MV-4-11 (cell line): ENCODE measurements at regions not wholly inside any gene's neighbourhood (a gene's known extent, or its start where the extent isn't known, plus 50 kb on each side); places are given as distances from the start of the nearest gene placed in this dataset.

Experiments
- DNase-seq: peaks from one replicate; lab custom pipeline; 2025; lab: John Stamatoyannopoulos, UW

GRCh38 chr3:157581956-157582636, 78.9 kb upstream of the VEPH1 start:
- peak; percentile 10 for DNase-seq

- no peak for DNase-seq
Measured at GRCh38 chr3:157581371-157581770, 78.2 kb upstream of the VEPH1 start.

DNA sequence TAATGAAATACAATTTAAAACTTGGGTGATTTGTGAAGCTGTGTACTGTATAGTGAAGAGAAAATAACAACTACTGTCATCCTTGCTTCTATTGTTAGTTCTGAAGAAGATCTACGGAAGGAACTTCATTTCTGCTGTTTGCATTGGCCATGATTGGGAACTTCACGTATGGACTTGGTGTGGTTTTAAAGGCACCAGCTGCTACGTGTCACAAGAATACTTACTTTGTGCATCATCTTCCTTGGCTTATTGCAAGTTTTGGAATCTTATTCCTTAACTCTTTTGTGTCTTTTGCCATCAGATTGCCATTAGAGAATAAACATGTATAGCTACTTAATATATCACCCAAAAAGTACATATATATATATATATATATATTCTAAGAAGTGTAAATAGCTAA, 75.0 kb upstream of the VEPH1 start:
- DNase-seq = no peak

DNA sequence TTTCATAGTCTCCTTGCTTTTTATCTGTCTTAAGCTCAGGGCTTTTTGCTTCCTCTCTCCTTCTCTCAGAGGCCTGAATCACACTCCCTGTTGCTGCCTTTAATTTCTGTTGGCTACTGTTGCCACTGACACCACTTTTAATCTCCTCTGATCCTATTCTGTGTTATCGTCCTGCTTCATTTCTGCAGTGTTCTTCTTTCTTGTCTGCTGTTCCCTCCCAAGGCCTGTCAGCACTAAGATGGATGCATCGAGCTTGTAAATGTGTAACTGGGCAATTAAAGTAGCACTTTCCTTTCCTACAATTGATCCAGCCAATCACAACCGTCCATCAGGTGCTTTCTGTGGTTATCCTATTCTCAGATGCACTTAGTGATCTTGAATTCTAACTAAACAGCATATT, 71.3 kb upstream of the VEPH1 start:
- no peak for DNase-seq

GRCh38 chr3:157573780-157574378, 70.7 kb upstream of the VEPH1 start:
- DNase-seq = no peak

DNA sequence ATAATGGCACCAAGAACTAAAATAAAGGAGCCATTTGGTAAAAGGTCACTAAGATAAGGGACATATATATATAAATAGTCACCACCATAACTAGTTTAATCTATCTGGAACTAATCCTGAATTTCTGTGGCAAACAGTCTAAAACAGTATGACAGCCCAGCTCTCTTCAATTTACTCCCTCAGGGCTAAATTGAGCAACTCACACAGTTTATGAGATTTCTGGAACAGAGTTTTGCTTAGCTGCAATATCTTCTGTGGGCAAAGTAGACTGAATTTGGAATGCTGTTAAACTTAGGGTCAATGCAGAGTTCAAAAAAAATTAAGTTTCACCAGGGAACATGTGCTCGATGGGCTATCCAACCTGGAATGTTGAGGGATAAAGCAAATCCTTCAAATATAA, 70.1 kb upstream of the VEPH1 start:
- no peak for DNase-seq

GRCh38 chr3:157572559-157573270, 69.5 kb upstream of the VEPH1 start:
- DNase-seq = peak; percentile 18

GRCh38 chr3:157566596-157566995, 63.4 kb upstream of the VEPH1 start:
- no peak for DNase-seq

GRCh38 chr3:157559401-157559800, 56.2 kb upstream of the VEPH1 start:
- no peak for DNase-seq
